PC-3 (cell line): ENCODE measurements at regions not wholly inside any gene's neighbourhood (a gene's known extent, or its start where the extent isn't known, plus 50 kb on each side); places are given as distances from the start of the nearest gene placed in this dataset.

Source experiments
- ATAC-seq: fragments of 200-7000 bp; cut with Tn5 transposase; 2 replicates; pipeline ENCODE4 v1.9.1; 2020; ENCODE audit warnings: mild to moderate bottlenecking, moderate library complexity
- BruUV-seq: library from RNA; stranded (reverse); fragments of 400-500 nt; replicated peaks from 2 replicates; lab custom pipeline; 2021; lab: Mats Ljungman, UMichigan
- CTCF ChIA-PET: fragments of 300-600 bp; sonication (Branson Sonifier 250); formaldehyde crosslinking; loops from one replicate; lab custom pipeline; 2022; ENCODE audit warnings: antibody characterized with exemption; lab: Charles Lee
- POLR2A ChIA-PET: fragments of 300-600 bp; sonication (Branson Sonifier 250); formaldehyde crosslinking; loops from one replicate; lab custom pipeline; 2022; ENCODE audit warnings: antibody characterized with exemption; ENCODE audit not compliant: unreplicated experiment; lab: Charles Lee
- DNase-seq: peaks from one replicate; pipeline ENCODE4 v3.0.0-alpha.2; 2015
- H2AFZ ChIP-seq: fragments of 300-600 bp; sonication (generic); 2 replicates; pipeline ENCODE4 v1.6.0; 2016; ENCODE audit warnings: antibody characterized with exemption, low read length
- H3F3A ChIP-seq: fragments of 300-600 bp; sonication (generic); one replicate; pipeline ENCODE4 v1.6.0; 2017; ENCODE audit warnings: antibody characterized with exemption, low read length, control low read depth, mild to moderate bottlenecking; ENCODE audit not compliant: unreplicated experiment
- H3K27ac ChIP-seq: fragments of 300-600 bp; sonication (generic); 2 replicates; pipeline ENCODE4 v1.5.1; 2016; ENCODE audit warnings: mild to moderate bottlenecking, low read length
- H3K27me3 ChIP-seq: fragments of 300-600 bp; sonication (generic); 2 replicates; pipeline ENCODE4 v1.6.1; 2016; ENCODE audit warnings: low read length, mixed read lengths
- H3K36me3 ChIP-seq: fragments of 300-600 bp; sonication (generic); 2 replicates; pipeline ENCODE4 v1.6.1; 2016; ENCODE audit warnings: low read depth, mixed run types, low read length, mixed read lengths
- H3K4me1 ChIP-seq: fragments of 300-600 bp; sonication (generic); 2 replicates; pipeline ENCODE4 v1.5.1; 2016; ENCODE audit warnings: low read length; ENCODE audit not compliant: insufficient read depth
- H3K4me2 ChIP-seq: fragments of 300-600 bp; sonication (generic); 2 replicates; pipeline ENCODE4 v1.6.0; 2016; ENCODE audit warnings: low read length
- H3K4me3 ChIP-seq: fragments of 300-600 bp; sonication (generic); 2 replicates; pipeline ENCODE4 v1.5.1; 2016; ENCODE audit warnings: mild to moderate bottlenecking, low read length, mixed read lengths
- H3K79me2 ChIP-seq: fragments of 300-600 bp; sonication (generic); 2 replicates; pipeline ENCODE4 v1.6.1; 2017; ENCODE audit warnings: low read length, mixed read lengths
- H3K9ac ChIP-seq: fragments of 300-600 bp; sonication (generic); 2 replicates; pipeline ENCODE4 v1.6.0; 2016; ENCODE audit warnings: mild to moderate bottlenecking, low read length
- H3K9me2 ChIP-seq: fragments of 300-600 bp; sonication (generic); replicated peaks from 2 replicates; pipeline ENCODE4 v1.6.1; 2016; ENCODE audit warnings: mixed run types, low read length, mixed read lengths
- H3K9me3 ChIP-seq: fragments of 300-600 bp; sonication (generic); 2 replicates; pipeline ENCODE4 v1.6.1; 2016; ENCODE audit warnings: low read length, mixed read lengths
- H4K20me1 ChIP-seq: fragments of 300-600 bp; sonication (generic); 2 replicates; pipeline ENCODE4 v1.6.1; 2016; ENCODE audit warnings: low read length, mixed read lengths
- EZH2 ChIP-seq: fragments of 300-600 bp; sonication (generic); IDR thresholded peaks from one replicate; pipeline ENCODE4 v1.6.1; 2017; ENCODE audit warnings: antibody characterized with exemption, mild to moderate bottlenecking, low read length; ENCODE audit not compliant: unreplicated experiment
- EZH2phosphoT487 ChIP-seq: fragments of 300-600 bp; sonication (generic); IDR thresholded peaks from 2 replicates; pipeline ENCODE4 v1.6.1; 2018; ENCODE audit warnings: mild to moderate bottlenecking, antibody characterized with exemption, low read length, borderline replicate concordance
- intact Hi-C: fragments of 100-400 bp; cut with micrococcal nuclease; formaldehyde crosslinking; loops from 2 replicates; pipeline ENCODE4 v1.9.0; 2023
- TF ChIP-seq, protein P1 (sequence below): fragments of 300-600 bp; sonication (generic); conservative IDR thresholded peaks from 2 replicates; pipeline ENCODE4 v1.5.1; 2017; ENCODE audit warnings: antibody characterized with exemption, low read depth, mild to moderate bottlenecking, low read length

DNA sequence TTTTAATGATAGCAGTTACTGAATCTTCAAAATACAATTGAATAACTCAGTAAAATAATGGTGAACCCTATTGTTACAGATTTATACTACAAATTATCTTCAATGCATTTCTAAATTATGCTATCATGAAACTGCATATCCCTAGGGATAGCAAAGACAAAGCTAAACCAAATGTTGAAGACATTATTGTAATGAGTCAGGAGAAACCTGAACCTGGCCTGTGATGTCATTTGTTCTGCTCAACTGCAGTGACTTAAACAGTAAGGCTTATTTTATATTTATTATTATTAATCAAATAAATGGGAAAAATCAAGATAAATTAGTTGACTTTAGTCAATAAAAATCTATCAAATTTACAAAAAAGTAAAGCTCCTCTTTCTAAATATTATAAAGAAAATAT lies 100.3 kb downstream of the UCHL5 start:
- BruUV-seq: no TSS peak
- Histone ChIP-seq H3K36me3 (no peaks in the 10 kb centered on the region), H3K9ac (no peak overlapping the region), H3K9me3 (no peaks in the 10 kb centered on the region), H3K4me1 (no peaks in the 10 kb centered on the region), H2AFZ (no peak overlapping the region), H3K79me2 (no peaks in the 10 kb centered on the region), H4K20me1 (no peaks in the 10 kb centered on the region), H3K4me2 (no peak overlapping the region), H3F3A (no peaks in the 10 kb centered on the region), H3K27me3 (no peaks in the 10 kb centered on the region), H3K4me3 (no peak overlapping the region), H3K27ac (no peak overlapping the region), H3K9me2 (no peaks in the 10 kb centered on the region)
- ATAC-seq (no peak), DNase-seq (no peak)
- POLR2A ChIA-PET: no interaction called here
- intact Hi-C loops: no loop called here
- TF ChIP-seq EZH2phosphoT487: no peak
- TF ChIP-seq, protein P1, sequence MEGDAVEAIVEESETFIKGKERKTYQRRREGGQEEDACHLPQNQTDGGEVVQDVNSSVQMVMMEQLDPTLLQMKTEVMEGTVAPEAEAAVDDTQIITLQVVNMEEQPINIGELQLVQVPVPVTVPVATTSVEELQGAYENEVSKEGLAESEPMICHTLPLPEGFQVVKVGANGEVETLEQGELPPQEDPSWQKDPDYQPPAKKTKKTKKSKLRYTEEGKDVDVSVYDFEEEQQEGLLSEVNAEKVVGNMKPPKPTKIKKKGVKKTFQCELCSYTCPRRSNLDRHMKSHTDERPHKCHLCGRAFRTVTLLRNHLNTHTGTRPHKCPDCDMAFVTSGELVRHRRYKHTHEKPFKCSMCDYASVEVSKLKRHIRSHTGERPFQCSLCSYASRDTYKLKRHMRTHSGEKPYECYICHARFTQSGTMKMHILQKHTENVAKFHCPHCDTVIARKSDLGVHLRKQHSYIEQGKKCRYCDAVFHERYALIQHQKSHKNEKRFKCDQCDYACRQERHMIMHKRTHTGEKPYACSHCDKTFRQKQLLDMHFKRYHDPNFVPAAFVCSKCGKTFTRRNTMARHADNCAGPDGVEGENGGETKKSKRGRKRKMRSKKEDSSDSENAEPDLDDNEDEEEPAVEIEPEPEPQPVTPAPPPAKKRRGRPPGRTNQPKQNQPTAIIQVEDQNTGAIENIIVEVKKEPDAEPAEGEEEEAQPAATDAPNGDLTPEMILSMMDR: no peak
- TF ChIP-seq EZH2: no peak
- CTCF ChIA-PET: no interaction called here

DNA sequence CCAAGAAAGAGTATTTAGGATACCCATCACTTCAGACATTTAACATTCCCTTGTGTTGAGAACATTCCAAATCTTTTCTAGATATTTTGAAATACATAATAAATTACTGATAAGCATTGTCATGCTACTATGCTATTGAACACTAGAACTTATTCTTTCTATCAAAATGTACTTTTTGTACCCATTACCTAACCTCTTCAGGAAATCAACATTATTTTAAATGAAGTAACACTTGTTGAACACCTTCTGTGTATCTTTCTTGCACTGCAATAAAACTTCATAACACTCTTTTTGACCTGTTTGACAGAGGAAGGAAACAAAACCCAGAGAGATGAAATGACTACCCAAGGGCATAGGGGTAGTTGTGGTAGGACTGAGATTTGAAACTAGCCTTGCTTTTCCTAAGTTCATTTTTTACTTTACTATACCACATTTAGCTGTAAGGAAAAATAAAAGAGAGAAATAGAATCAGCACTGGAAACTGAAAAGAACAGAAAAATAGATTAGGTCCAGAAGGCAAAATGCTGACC lies 99.4 kb downstream of the UCHL5 start:
- Histone ChIP-seq H2AFZ (no peak overlapping the region), H3F3A (no peaks in the 10 kb centered on the region), H3K9me3 (no peaks in the 10 kb centered on the region), H3K36me3 (no peaks in the 10 kb centered on the region), H3K79me2 (no peaks in the 10 kb centered on the region), H3K9ac (no peak overlapping the region), H3K9me2 (no peaks in the 10 kb centered on the region), H3K4me3 (no peak overlapping the region), H3K4me2 (no peak overlapping the region), H4K20me1 (no peaks in the 10 kb centered on the region), H3K27me3 (no peaks in the 10 kb centered on the region), H3K27ac (no peak overlapping the region), H3K4me1 (no peaks in the 10 kb centered on the region)
- BruUV-seq: no TSS peak
- DNase-seq (no peak), ATAC-seq (no peak)
- ChIA-PET CTCF (no interaction called here), POLR2A (no interaction called here)
- TF ChIP-seq, protein P1: no peak
- TF ChIP-seq EZH2 (no peak), EZH2phosphoT487 (no peak)
- intact Hi-C loops: no loop called here
